Stimulated activated CD8-positive, alpha-beta memory T cell treated with anti-CD3 and anti-CD28 coated beads, Interleukin-2, amount 100 ng/mL, for 1 hour (primary cell): ENCODE measurements at regions not wholly inside any gene's neighbourhood (a gene's known extent, or its start where the extent isn't known, plus 50 kb on each side); places are given as distances from the start of the nearest gene placed in this dataset.

Source experiments
- DNase-seq, 2 donors: peaks; one replicate each; pipeline ENCODE4 v3.0.0-alpha.2; 2020; ENCODE audit warnings: low read depth in 2 of 2

GRCh38 chr3:127375151-127375930 lies 87.5 kb upstream of the PRR20G start:
- DNase-seq, result no peak

GRCh38 chr3:127374086-127375010 lies 86.5 kb upstream of the PRR20G start:
- no peak for DNase-seq

GRCh38 chr3:127373441-127374085 lies 85.7 kb upstream of the PRR20G start:
- no peak for DNase-seq

- DNase-seq, result no peak
Observed at GRCh38 chr3:127371846-127372245, 84.0 kb upstream of the PRR20G start.

- DNase-seq, result no peak
Observed at GRCh38 chr3:127371334-127371733, 83.5 kb upstream of the PRR20G start.

GRCh38 chr3:127370906-127371305 lies 83.1 kb upstream of the PRR20G start:
- DNase-seq, result no peak

- DNase-seq, result no peak
Observed at GRCh38 chr3:127369356-127369935, 81.6 kb upstream of the PRR20G start.

- no peak for DNase-seq
Observed at GRCh38 chr3:127368186-127369032, 80.6 kb upstream of the PRR20G start.

- DNase-seq, result no peak
Observed at GRCh38 chr3:127367593-127367992, 79.7 kb upstream of the PRR20G start.

GRCh38 chr3:127366383-127366782 lies 78.5 kb upstream of the PRR20G start:
- no peak for DNase-seq

- no peak for DNase-seq
Observed at GRCh38 chr3:127365163-127365798, 77.4 kb upstream of the PRR20G start.

- no peak for DNase-seq
Observed at GRCh38 chr3:127363891-127364290, 76.0 kb upstream of the PRR20G start.

- no peak for DNase-seq
Observed at GRCh38 chr3:127363171-127363570, 75.3 kb upstream of the PRR20G start.

GRCh38 chr3:127360647-127361046 lies 72.8 kb upstream of the PRR20G start:
- DNase-seq, result no peak

GRCh38 chr3:127358641-127359040 lies 70.8 kb upstream of the PRR20G start:
- no peak for DNase-seq

GRCh38 chr3:127356381-127356780 lies 68.5 kb upstream of the PRR20G start:
- DNase-seq, result no peak

GRCh38 chr3:127354761-127355160 lies 66.9 kb upstream of the PRR20G start:
- DNase-seq, result no peak

- DNase-seq, result no peak
Observed at GRCh38 chr3:127352612-127353011, 64.8 kb upstream of the PRR20G start.

GRCh38 chr3:127351775-127352350 lies 64.0 kb upstream of the PRR20G start:
- no peak for DNase-seq

- DNase-seq, result no peak
Observed at GRCh38 chr3:127351321-127351720, 63.5 kb upstream of the PRR20G start.
